H1 (cell line): ENCODE measurements at regions not wholly inside any gene's neighbourhood (a gene's known extent, or its start where the extent isn't known, plus 50 kb on each side); places are given as distances from the start of the nearest gene placed in this dataset.

Source experiments
- CTCF ChIA-PET: fragments of 300-600 bp; sonication (Branson Sonifier 250); formaldehyde crosslinking; loops from one replicate; lab custom pipeline; 2021; ENCODE audit not compliant: partially characterized antibody; lab: Charles Lee
- POLR2A ChIA-PET: fragments of 300-600 bp; sonication (Branson Sonifier 250); formaldehyde crosslinking; loops from one replicate; lab custom pipeline; 2021; ENCODE audit warnings: inconsistent platforms; ENCODE audit not compliant: partially characterized antibody; lab: Charles Lee
- DNase-seq, 2 experiments: peaks; one replicate each; pipeline versions ENCODE4 v3.0.0 to v3.0.0-alpha.2; 2010 to 2022; ENCODE audit warnings: low spot score in 2 of 2, low read depth in 1 of 2, mixed read lengths in 1 of 2
- FAIRE-seq: peaks from 2 replicates; lab custom pipeline; 2011; peaks lifted over from hg19 to GRCh38; lab: Jason Lieb, UNC
- H2AFZ ChIP-seq: 2 replicates; pipeline ENCODE4 v1.8.1; 2012; ENCODE audit warnings: low read length, inconsistent platforms
- H2AK5ac ChIP-seq: 2 replicates; pipeline ENCODE4 v1.6.1; 2013; ENCODE audit warnings: low read depth, low read length
- H2BK120ac ChIP-seq: replicated peaks from 2 replicates; pipeline ENCODE3; 2013; ENCODE audit warnings: low read depth, low read length, inconsistent platforms
- H2BK12ac ChIP-seq: 2 replicates; pipeline ENCODE4 v1.6.1; 2013; ENCODE audit warnings: low read depth, low read length
- H2BK15ac ChIP-seq: 2 replicates; pipeline ENCODE4 v1.6.1; 2013; ENCODE audit warnings: low read length
- H2BK20ac ChIP-seq: 2 replicates; pipeline ENCODE4 v1.6.1; 2013; ENCODE audit warnings: low read length
- H2BK5ac ChIP-seq: 2 replicates; pipeline ENCODE4 v1.6.1; 2013; ENCODE audit warnings: low read depth, low read length
- H3K14ac ChIP-seq: 2 replicates; pipeline ENCODE4 v1.6.1; 2013; ENCODE audit warnings: inconsistent platforms; ENCODE audit not compliant: insufficient read length
- H3K18ac ChIP-seq: 2 replicates; pipeline ENCODE4 v1.6.1; 2013; ENCODE audit warnings: low read length; ENCODE audit errors: extremely low read depth
- H3K23ac ChIP-seq: 2 replicates; pipeline ENCODE4 v1.6.1; 2013; ENCODE audit warnings: inconsistent platforms; ENCODE audit not compliant: insufficient read length
- H3K23me2 ChIP-seq: 2 replicates; pipeline ENCODE4 v1.6.1; 2013; ENCODE audit warnings: low read depth, low read length
- H3K27ac ChIP-seq: 2 replicates; pipeline ENCODE4 v1.6.1; 2011; ENCODE audit warnings: low read depth, low read length, inconsistent platforms
- H3K27me3 ChIP-seq, 4 experiments: replicated peaks in 1 of 4; 1 replicate in 1 of 4; 2 replicates in 3 of 4; pipeline versions ENCODE4 v1.6.1 to v1.8.1; 2011 to 2013; ENCODE audit warnings: low read length in 3 of 4, mild to moderate bottlenecking in 3 of 4, inconsistent platforms in 2 of 4, mixed read lengths in 2 of 4, moderate library complexity in 1 of 4; ENCODE audit not compliant: control insufficient read depth in 3 of 4, insufficient read depth in 3 of 4; ENCODE audit errors: extremely low read depth in 1 of 4
- H3K36me3 ChIP-seq, 4 experiments: 2 replicates each; pipeline versions ENCODE4 v1.6.1 to v1.8.1; 2011 to 2013; ENCODE audit warnings: mild to moderate bottlenecking in 4 of 4, low read length in 3 of 4, moderate library complexity in 2 of 4, control low read depth in 1 of 4, inconsistent platforms in 1 of 4; ENCODE audit not compliant: insufficient read depth in 4 of 4, control insufficient read depth in 2 of 4
- H3K4ac ChIP-seq: replicated peaks from 2 replicates; pipeline ENCODE3; 2013; ENCODE audit warnings: low read length, low read depth, mixed read lengths, inconsistent platforms; ENCODE audit not compliant: insufficient read length
- H3K4me1 ChIP-seq, 4 experiments: replicated peaks in 1 of 4; 1 replicate in 1 of 4; 2 replicates in 3 of 4; pipeline versions ENCODE4 v1.6.1 to v1.8.1; 2011 to 2013; ENCODE audit warnings: low read length in 3 of 4, inconsistent platforms in 2 of 4, mixed read lengths in 1 of 4; ENCODE audit not compliant: insufficient read depth in 4 of 4, control insufficient read depth in 3 of 4
- H3K4me2 ChIP-seq, 2 experiments: 2 replicates each; pipeline versions ENCODE4 v1.6.1 to v1.8.1; 2011 to 2013; ENCODE audit warnings: low read depth in 2 of 2, low read length in 2 of 2, control low read depth in 1 of 2, inconsistent platforms in 1 of 2, mild to moderate bottlenecking in 1 of 2; ENCODE audit not compliant: insufficient read depth in 1 of 2
- H3K4me3 ChIP-seq, 4 experiments: fragments of 200-600, 300-600 bp in 1 of 4; sonication (generic), shearing (Covaris generic), sonication (Bioruptor Twin) in 1 of 4; 2 replicates each; pipeline versions ENCODE4 v1.5.1 to v1.8.1; 2011 to 2016; ENCODE audit warnings: low read length in 4 of 4, low read depth in 3 of 4, control low read depth in 2 of 4, inconsistent platforms in 2 of 4, mild to moderate bottlenecking in 2 of 4, mixed read lengths in 1 of 4, moderate library complexity in 1 of 4; ENCODE audit not compliant: insufficient read depth in 2 of 4; ENCODE audit errors: extremely low read depth in 1 of 4
- H3K56ac ChIP-seq: replicated peaks from 2 replicates; pipeline ENCODE3; 2013; ENCODE audit warnings: low read depth, mild to moderate bottlenecking, mixed read lengths, low read length, inconsistent platforms; ENCODE audit not compliant: insufficient read length
- H3K79me1 ChIP-seq: 2 replicates; pipeline ENCODE4 v1.6.1; 2013; ENCODE audit warnings: low read depth, low read length, control low read depth
- H3K79me2 ChIP-seq, 2 experiments: 2 replicates each; pipeline versions ENCODE4 v1.6.1 to v1.8.1; 2012 to 2013; ENCODE audit warnings: low read length in 2 of 2, mild to moderate bottlenecking in 2 of 2, inconsistent platforms in 1 of 2; ENCODE audit not compliant: insufficient read depth in 2 of 2, control insufficient read depth in 1 of 2
- H3K9ac ChIP-seq, 4 experiments: replicated peaks in 1 of 4; 1 replicate in 1 of 4; 2 replicates in 3 of 4; pipeline versions ENCODE4 v1.6.1 to v1.8.1; 2011 to 2013; ENCODE audit warnings: low read depth in 3 of 4, low read length in 3 of 4, control low read depth in 2 of 4, mild to moderate bottlenecking in 2 of 4, moderate library complexity in 2 of 4, inconsistent platforms in 1 of 4; ENCODE audit errors: extremely low read depth in 1 of 4
- H3K9me3 ChIP-seq, 2 experiments: 2 replicates each; pipeline versions ENCODE4 v1.6.1 to v1.8.1; 2012 to 2013; ENCODE audit warnings: mild to moderate bottlenecking in 2 of 2, moderate library complexity in 2 of 2, control low read depth in 1 of 2, inconsistent platforms in 1 of 2, low read depth in 1 of 2, low read length in 1 of 2, mixed read lengths in 1 of 2; ENCODE audit not compliant: insufficient read depth in 2 of 2
- H4K20me1 ChIP-seq, 2 experiments: replicated peaks in 1 of 2; 2 replicates each; pipeline versions ENCODE3 to v1.8.1; 2011 to 2013; ENCODE audit warnings: inconsistent platforms in 2 of 2, low read length in 2 of 2, mild to moderate bottlenecking in 1 of 2; ENCODE audit not compliant: insufficient read depth in 2 of 2, control insufficient read depth in 1 of 2
- H4K5ac ChIP-seq: 2 replicates; pipeline ENCODE4 v1.6.1; 2013; ENCODE audit warnings: low read length, low read depth, mixed read lengths, inconsistent platforms; ENCODE audit not compliant: insufficient read length
- H4K8ac ChIP-seq: 2 replicates; pipeline ENCODE4 v1.8.0; 2013; ENCODE audit warnings: mild to moderate bottlenecking, moderate library complexity, low read length, inconsistent platforms; ENCODE audit not compliant: insufficient read depth; ENCODE audit errors: extremely low read depth
- H4K91ac ChIP-seq: replicated peaks from 2 replicates; pipeline ENCODE3; 2013; ENCODE audit warnings: low read length, mixed read lengths, inconsistent platforms; ENCODE audit not compliant: insufficient read length
- CHD1 ChIP-seq: IDR thresholded peaks from 2 replicates; pipeline ENCODE4 v1.6.1; 2012; ENCODE audit warnings: low read depth, low read length, improper control_type of control experiment
- JUND ChIP-seq: IDR thresholded peaks from 2 replicates; pipeline ENCODE4 v1.6.1; 2011; ENCODE audit warnings: mild to moderate bottlenecking, improper control_type of control experiment, low read length
- KDM4A ChIP-seq: IDR thresholded peaks from one replicate; pipeline ENCODE4 v1.7.1; 2012; ENCODE audit warnings: low read depth, mild to moderate bottlenecking, moderate library complexity, low read length, inconsistent platforms; ENCODE audit not compliant: severe bottlenecking
- MAFK ChIP-seq: IDR thresholded peaks from 2 replicates; pipeline ENCODE4 v1.6.1; 2012; ENCODE audit warnings: low read depth, mild to moderate bottlenecking, improper control_type of control experiment, low read length
- NRF1 ChIP-seq: IDR thresholded peaks from 2 replicates; pipeline ENCODE4 v1.6.1; 2011; ENCODE audit warnings: mild to moderate bottlenecking, low read depth, low read length, improper control_type of control experiment
- SIRT6 ChIP-seq: IDR thresholded peaks from one replicate; pipeline ENCODE4 v1.7.1; 2012; ENCODE audit warnings: low read length, inconsistent platforms
- WGBS, 2 experiments: shearing (Covaris generic) in 1 of 2; methylation state at CpG; one replicate each; pipeline versions ENCODE4 v1.1.6 to v1.1.7; 2013 to 2015; ENCODE audit warnings: low lambda C conversion rate in 2 of 2, mixed read lengths in 2 of 2, inconsistent platforms in 1 of 2, low coverage in 1 of 2, missing lambda C conversion rate in 1 of 2; ENCODE audit not compliant: insufficient replicate concordance in 2 of 2, insufficient coverage in 1 of 2, insufficient read length in 1 of 2; ENCODE audit errors: extremely low coverage in 1 of 2, missing lambda C conversion rate in 1 of 2; 5-methylcytosine and 5-hydroxymethylcytosine counted together

GRCh38 chr4:180581061-180581460, 1662.1 kb upstream of the TENM3 start:
- Histone ChIP-seq H3K56ac (no peak overlapping the region), H4K20me1 (no peaks in the 10 kb centered on the region), H3K4me3 (no peak overlapping the region), H3K79me2 (no peaks in the 10 kb centered on the region), H4K91ac (no peak overlapping the region), H3K9me3 (no peaks in the 10 kb centered on the region), H3K27me3 (no peaks in the 10 kb centered on the region), H2BK12ac (no peak overlapping the region), H2BK15ac (no peak overlapping the region), H4K8ac (no peak overlapping the region), H2AK5ac (no peak overlapping the region), H3K36me3 (no peaks in the 10 kb centered on the region), H3K18ac (no peak overlapping the region), H3K23me2 (no peaks in the 10 kb centered on the region), H4K5ac (no peak overlapping the region), H2BK20ac (no peak overlapping the region), H3K14ac (no peak overlapping the region), H3K23ac (no peak overlapping the region), H2BK120ac (no peak overlapping the region), H3K9ac (no peak overlapping the region), H3K4ac (no peak overlapping the region), H3K79me1 (no peaks in the 10 kb centered on the region), H3K4me2 (no peak overlapping the region), H3K27ac (no peak overlapping the region), H2BK5ac (no peak overlapping the region), H3K4me1 (no peaks in the 10 kb centered on the region), H2AFZ (no peak overlapping the region)
- FAIRE-seq (no peak), DNase-seq (no peak)
- 92% methylated on average over 4 of the region's 4 CpGs; no CpG with 5 or more reads in 1 of the 2 experiments for WGBS, 2 experiments
- ChIA-PET CTCF (interaction anchor here (0.8 kb wide), 1 partner anchor 23 kb away, joined by 3 read pairs; no protein-coding TSS in a partner anchor), POLR2A (no interaction called here)
- TF ChIP-seq MAFK (no peak), SIRT6 (no peak), NRF1 (no peak), CHD1 (no peak), JUND (no peak), KDM4A (no peak)
